GM19395 (cell line): ENCODE measurements at regions not wholly inside any gene's neighbourhood (a gene's known extent, or its start where the extent isn't known, plus 50 kb on each side); places are given as distances from the start of the nearest gene placed in this dataset.

Experiments used
- ATAC-seq: cut with Tn5 transposase; IDR thresholded peaks from one replicate; pipeline ENCODE4 v1.9.1; 2021; ENCODE audit warnings: mild to moderate bottlenecking, moderate library complexity; ENCODE audit not compliant: unreplicated experiment

DNA sequence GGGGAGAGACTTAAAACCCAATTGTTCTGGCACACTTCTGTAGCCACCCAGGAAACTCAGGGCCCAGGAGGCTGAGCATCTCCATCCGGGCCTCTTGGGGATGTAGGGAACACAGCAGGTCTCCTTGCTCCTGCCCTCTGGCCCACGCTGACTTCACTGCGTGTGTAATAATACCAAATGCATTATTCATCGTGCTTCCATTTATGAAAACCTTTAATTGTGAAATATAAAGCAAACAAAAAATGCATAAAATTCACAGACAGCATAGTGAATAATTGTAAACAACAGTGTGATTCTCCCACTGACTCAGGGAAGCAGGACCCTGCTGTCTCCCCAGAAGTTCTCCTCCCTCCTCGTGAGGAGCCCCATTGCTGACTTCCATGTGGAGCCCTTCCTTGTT lies 70.3 kb upstream of the SHH start:
- no peak for ATAC-seq

DNA sequence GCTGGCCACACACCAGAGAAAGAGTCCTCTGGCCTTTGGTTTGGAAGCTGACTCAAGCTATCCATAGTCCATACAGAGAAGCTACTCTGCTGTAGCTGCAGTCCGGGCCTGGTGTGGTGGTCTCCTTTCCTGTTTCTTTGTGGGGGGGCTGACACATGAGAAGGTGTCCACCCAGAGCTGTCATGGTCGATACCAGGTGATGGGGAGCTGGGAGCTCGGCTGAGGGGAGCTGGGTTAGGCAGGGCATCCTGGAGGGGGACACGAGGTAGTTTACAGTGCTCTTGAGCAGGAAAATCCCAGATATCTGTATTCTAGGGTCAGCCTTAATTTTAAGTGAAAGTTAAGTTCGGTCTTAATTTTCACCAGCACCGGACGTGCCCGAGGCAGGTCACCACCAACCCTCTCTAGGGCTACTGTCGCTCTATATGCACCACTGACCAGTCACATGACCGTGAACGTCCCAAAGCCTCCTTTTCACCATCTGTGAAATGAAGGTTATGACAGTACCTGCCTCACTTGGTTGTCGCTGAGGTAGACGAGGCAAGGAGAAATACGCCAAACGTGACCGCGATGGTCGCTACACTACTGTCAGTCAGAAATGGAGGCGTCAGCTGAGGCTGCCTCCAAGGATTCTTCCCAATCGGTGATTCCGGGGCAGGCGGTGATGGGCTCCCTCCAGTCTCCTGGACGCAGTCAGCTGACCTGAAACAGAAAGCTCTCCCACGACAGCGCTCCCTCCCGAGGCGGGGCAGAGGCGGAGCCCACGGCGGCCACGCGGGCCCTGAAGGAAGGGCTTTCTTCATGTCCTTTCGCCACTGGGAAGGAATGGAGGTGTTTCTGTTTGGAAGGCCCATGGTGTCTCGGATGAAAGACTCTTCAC lies 69.4 kb upstream of the SHH start:
- no peak for ATAC-seq

DNA sequence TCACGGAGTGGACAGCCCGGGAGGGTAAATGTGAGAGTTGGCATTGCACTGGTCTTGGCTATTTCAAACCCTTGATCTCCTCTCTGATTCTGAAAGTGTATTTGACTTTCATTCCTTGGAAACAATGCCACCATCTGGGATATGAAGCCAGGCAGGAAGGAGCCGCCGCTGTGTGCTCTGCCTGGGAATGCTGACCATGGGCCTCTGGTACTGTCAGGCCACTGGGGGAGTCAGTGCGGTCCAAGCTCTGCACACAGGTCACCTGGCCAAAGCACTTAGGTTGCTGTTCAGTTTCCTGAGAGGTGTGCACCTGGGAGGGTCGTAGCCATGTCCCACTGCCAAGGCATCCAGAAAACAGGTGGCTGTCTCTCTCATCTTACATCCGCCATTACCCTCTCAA lies 68.5 kb upstream of the SHH start:
- no peak for ATAC-seq

DNA sequence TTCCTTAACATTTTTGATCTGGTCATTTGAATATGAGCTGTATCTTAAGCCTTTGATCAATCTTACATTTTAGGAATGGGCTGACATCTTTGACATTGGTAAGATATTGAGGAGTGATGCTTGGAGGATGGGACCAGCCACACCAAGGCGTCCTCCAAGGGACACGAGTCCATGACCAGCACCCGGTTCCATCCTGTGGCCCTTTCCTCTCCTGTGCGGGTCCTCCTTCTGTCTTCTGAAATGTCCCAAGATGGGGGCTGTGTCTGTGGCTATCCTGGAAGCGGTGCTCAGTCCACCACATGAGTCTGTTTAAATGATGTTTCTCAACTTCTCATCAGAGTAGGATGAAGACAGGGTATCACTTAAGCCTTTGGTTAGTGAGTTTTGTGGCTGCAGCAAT lies 67.3 kb upstream of the SHH start:
- ATAC-seq = no peak

DNA sequence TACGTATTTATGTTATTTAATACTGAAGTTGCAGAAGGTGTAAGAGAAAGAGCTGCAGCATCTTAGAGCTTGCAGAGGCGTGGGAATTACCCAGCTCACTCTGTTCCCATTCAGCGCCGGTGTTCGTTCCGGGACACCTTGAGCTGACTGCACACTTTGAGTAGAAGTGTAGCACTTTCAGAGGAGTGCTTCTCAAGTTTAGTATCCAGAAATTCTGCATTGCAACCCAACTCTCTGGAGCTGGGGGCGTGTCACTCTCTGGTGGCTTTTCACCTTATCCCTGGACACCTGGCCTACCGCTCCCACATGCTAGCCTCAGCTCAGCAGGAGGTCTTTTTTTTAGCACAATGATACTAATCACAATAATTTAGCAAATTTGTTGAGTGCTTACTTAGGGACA lies 66.4 kb upstream of the SHH start:
- ATAC-seq = no peak

DNA sequence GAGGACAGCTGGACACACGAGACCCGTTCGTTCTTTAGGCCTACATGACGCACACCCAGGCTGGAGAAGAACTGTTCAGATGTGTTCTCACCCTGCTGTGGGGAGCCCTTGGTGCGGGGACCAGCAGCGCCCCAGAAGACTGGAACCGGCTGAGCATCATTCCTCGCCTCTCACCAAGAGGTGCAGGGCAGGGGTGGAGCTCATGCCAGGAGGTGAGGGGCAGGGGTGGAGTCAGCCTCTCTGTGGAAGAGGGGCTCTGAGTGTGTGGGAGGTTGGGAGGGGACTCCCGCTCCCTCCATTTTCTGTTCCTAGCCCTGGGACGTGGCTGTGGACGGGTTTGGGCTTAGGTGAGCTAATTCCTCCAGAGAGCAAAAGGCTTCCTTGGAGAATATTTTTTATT lies 66.0 kb upstream of the SHH start:
- no peak for ATAC-seq

DNA sequence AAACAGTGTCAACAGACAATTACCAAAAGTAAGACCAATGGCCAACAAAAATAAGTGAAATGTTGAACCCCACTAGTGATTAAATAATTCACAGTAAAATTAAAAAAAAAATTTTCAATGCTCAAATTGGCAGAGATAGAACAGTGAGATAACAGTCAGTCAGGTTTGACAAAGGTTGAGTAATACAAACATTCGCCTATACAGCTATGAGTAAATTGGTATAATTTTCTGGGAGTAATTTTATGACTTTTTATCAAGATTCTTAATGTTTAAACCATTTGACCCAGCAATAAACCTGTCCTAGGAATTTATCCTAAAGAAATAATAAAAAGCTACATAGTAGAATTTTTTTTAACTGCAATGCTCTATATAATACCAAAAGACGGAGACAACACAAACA lies 64.9 kb upstream of the SHH start:
- ATAC-seq = no peak

DNA sequence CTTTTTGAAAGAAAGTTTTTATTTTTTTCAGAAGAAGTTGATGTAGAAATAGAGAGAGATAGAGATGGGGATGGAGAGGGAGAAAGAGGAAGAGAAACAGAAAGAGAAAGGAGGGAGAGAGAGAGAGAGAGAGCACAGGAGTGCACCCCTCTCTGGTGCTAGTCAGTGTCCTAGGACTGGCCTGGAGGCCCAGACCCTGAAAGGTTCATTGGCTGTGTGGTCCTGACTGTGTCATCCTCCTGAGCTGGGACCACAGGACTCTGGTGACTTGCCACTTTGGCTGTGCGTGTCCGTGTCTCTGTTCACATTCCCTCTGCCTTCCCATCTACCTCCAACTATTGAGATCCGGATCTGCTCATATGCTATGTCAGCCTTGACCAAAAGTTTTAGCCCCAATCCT lies 62.1 kb upstream of the SHH start:
- no peak for ATAC-seq

DNA sequence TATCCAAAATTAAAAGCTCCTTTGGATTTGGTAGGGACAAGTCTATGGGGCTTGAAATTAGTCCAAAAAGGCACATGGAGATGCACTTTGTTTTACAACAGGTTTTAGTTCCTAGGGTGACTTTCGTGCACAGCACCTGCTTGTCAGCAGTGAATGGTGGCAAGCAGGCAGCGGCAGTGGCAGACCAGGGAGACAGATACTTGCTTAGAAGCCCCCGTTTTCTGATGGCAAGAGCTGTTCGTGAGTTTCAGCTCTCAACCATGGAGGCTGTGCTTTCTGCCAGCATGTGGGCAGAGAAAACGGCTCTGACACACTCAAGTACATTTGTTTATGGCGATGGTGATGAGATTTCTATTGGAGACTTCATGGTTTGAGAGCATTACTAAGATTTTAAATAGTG lies 61.7 kb upstream of the SHH start:
- ATAC-seq = no peak

DNA sequence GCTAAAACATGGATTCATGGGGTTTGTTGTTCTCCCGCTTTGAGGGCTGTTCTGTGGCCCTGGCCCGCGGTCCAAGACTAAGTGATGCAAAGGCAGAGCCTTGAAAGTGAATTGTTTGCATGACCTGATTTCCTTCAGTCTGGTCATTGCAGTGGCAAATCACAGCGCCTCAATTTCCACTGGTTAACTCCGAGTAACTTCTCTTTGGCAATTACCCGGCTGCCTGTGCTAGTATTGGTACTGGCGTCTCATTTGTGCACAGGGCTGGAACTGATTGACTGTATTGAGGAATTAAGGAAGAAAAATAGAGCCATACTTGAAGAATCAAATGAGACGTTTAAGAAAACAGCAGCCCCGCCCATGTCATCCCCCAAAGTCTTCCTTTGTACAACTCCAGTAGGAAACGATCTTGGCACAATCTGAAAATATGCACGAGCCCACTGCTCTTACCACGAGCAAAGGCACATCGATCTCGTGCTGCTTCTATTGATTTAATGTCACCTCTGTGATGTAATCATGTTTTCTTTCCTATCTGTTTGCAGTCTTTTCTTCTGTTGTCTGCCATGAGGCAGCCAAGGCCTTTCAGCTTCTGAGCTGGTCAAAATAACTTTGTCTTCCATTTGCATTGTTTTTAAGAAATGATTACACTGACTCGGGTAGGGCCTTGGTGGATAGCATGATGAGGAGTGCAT lies 60.6 kb upstream of the SHH start:
- no peak for ATAC-seq

DNA sequence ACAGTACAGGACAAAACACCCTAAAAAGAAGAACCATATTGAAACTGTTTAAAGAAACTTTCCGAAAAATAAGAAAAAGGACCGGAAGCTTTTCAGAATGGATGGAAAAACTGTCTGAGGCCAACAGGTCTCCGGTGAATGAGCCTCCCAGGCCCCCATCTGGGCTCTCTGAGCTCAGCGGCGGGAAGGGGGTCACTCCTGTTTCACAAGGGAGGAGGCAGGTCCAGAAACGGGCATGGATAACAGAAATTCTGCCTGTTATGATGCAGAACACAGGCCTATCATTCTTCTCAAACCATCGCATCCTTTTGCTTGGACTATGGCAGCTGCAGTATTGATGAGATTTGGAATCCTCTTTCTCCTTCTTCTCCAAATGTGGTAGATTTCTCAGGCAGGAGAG lies 58.9 kb upstream of the SHH start:
- ATAC-seq = no peak

DNA sequence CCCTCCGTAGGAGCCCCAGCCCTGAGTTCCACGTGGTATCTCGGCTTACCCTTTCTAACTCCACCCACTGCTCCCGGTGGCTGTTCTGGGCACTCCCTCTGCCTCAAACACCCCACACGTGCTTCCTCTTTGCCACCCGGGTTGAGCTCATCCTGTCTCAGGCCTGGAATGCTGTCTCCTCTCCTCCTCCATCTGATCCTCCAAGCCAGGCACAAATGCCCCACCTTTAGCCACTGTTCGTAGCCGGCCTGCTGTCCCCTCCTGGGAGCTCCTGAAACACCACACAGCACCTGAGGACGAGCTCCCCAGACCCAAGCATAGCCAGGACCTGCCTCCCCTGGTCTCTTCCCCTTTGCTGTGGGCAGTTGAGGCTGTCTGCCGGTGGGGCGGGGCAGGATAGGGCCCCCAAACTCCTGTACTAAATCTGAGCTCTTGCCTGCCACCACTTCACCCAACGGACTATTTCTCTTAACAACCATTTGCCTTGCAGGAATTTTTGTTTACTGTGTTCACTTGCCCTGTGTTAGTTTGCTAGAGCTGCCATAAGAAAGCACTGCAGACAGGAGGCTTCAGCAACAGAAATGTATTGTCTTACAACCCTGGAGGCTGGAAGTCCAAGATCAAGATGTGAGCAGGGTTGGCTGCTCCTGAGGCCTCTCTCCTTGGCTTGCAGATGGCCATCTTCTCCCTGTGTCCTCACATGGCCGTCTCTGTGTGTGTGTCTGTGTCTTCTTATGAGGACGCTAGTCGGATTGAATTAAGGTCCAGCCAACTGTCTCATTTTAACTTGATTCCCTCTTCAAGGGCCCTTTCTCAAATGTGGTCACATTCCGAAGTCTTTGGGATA lies 58.3 kb upstream of the SHH start:
- ATAC-seq = no peak

DNA sequence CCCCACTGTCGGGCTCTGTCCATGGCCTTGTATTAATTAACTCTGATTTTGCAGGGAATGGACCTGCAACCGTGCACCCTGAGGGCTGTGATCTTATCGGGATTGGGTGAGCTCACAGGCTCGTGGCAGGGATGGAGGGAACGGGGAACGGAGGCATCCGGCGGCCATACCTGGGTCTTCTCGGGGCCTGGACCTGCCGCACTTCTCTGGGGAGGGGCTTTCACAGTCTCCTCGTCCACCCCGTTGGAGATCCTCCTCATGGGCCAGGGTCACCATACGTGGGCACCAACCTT lies 57.5 kb upstream of the SHH start:
- ATAC-seq = no peak

DNA sequence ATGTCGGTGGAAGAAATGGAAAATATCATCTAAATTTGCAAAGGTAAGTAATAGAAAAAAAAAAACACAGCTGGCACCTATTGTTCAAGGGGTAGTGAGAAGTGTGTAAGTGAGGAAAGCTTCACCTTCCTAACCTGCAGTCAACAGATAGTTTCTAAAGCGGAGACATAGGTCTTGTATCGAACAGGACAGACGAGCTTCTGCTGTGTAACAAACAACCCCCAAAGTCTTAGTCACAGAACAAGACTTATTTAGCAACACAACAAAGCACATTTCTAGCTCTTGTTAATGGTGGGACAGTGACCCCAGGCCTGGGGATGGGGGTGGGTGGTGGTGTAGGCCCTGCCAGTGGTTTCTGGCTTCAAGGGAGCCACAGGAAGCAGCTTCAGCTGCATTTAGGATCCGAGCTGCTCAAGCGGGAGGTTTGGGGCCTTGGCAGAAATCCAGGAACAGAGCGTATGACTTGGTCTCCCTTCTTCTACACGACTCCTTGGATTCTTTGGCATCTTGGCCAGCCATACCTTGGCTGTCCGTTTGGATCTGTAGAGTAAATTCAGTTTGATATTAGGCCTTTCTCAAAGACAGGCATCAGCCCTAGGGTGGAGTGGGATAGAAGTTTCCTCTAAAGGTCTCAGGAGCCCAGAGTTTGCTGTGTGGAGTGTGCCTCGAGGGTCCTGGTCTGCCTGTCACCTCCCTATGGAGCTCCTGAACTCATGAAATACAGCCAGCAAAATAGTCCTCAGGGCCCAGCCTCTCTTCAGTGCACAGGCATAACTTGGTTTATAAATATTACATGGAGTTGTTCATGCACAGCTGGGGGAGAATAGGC lies 56.9 kb upstream of the SHH start:
- no peak for ATAC-seq

DNA sequence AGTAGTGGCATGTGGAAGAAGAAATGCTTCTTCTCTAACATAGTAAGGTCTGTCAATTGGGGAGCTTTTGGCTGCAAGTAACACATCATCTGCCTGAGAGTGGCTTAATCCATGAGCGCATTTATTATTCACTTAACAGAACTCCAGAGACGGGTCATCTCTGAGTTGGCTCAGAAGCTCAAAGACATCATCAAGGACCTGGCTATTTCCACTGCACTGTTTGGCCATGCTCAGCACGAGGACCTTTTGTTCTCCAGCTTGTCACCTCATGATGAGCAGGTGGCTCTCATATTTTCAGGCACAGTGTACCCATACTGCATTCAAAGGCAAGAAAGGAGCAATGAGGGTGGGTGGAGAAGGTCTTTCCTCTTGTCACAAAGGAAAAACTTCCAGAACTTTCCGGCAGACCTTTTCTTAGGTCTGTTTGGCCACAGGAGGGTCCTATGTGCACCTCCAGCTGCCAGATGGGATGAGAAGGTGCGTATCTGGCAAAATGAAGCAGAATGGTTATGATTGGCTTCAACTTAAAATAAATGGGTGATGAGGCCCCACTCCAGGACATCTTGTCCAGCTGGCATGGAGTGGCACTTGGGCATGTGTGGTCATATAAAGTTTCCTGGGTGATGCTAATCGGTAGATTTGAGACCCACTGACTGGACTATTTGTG lies 55.6 kb upstream of the SHH start:
- no peak for ATAC-seq

DNA sequence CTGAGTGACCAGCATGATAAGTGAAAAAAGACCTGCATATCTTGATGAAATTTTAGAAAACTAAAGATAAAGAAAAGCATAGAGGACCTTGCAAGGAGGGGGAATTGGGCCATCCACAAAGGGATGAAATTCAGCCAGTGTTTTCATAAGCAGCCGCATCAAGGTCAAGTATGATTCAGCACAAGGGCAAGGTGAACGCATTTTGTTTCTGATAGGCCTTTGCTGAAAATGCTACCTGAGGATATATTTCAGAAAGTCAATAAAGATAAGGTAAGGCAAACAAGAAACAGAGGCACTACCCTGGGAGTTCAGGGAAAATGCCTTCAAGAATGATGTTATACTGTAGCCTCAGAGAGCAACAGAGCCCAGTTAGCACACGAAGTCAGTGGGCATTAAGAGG lies 55.0 kb upstream of the SHH start:
- ATAC-seq = no peak

DNA sequence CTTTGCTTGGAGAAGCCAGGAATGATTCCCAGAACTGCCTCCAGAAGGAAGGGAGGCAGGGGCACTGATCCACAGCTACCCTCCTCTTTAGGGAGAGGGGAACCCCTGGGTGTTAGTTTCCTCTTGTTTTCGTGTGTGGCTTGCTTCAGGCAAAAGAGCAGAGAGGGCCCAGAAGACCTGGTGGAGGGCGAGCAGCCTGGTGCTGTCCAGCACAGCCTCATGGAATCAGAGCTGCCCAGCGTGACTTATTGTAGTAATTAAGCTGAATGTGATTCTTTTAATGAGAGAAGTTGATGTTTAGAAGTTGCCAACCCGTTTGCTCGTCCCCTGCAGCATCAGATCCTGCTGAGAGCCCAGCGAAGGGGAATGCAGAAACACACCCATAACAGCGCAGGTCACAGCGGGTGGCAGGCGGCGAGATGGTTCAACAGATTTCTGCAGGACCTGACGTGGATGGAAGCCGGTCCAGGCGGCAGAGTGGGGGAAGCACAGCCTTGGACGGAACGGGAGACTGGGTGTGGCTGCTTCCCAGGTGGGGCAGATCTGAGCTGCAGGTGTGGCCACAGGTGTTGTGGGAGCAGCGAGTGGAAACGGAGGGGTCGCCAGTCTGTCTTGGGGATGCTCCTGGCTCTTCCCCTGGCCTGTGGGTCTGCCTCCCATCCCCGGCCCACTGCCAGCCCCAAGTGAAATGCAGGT lies 53.7 kb upstream of the SHH start:
- no peak for ATAC-seq

DNA sequence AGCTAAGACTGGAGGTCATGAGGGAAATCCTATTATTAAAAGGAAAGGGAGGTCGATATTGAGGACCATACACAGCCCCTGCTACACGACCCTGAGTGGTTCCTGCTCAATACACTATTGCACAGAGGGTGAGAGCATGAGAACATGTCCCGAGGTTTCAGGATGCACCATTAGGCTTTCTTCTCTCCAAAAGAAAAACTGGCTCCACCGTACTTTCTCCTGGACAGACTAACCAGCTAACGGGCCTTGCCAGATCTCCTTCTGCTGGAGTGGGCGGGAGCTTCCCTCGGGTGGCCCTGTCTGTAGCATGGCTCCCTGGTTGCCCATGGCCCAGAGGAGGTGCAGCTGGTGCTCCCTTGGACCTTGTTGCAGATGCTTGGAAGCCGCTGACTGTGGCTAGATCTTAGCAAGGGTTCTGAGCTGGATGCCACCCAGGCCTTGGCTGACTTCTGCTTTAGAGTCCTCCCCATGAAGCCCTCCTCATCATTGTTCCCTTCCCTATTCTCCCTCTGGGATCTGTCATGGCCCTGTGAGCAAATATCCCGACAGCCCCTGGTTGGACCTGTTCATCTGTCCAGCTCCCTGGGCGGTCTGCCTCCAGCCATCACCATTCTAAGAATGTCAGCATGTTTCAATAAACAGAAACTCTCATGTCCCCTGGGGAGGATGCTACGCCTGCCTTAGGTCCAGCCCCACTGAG lies 52.9 kb upstream of the SHH start:
- no peak for ATAC-seq

DNA sequence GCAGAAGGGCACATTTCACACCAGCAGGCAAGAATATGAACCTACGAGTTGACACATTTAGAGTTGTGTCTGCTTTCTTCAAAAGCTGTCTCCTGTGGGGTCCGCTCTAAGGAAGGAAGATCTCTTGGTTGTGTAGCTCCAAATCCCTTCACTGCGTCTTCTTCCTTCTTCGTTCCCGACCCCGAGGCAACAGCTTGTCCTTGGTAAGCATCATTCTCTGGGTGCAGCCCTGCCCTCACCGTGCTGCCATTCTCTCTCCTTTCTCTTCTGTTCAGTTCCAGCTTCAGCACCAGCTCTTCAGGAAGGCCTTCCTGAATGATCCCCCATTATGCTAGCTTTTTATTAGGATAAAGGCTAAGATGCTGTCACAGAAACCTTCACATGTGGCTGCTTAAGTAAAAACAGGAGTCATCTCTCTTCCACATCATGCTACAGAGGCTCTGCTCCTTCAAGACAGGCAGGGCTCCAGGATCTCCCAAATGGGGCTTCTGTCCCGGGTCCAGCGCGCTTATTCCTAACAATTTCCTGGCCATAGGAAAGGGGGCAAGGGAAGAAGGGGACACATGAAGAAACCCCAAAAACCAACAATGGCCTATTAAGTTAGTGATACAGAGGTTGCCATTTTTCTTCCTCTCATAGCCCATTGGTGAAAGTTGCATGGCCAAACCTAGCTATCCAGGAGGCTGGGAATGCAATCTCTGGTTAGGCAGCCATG lies 52.2 kb upstream of the SHH start:
- no peak for ATAC-seq
